NCI-H748 (cell line): ENCODE measurements at regions not wholly inside any gene's neighbourhood (a gene's known extent, or its start where the extent isn't known, plus 50 kb on each side); places are given as distances from the start of the nearest gene placed in this dataset.

Experiments used
- DNase-seq: peaks from one replicate; lab custom pipeline; 2025; ENCODE audit not compliant: unreplicated experiment; lab: John Stamatoyannopoulos, UW

GRCh38 chr9:71590362-71590761 is 178.0 kb downstream of the CEMIP2 start:
- DNase-seq, result no peak

GRCh38 chr9:71589612-71590011 is 178.7 kb downstream of the CEMIP2 start:
- DNase-seq, result no peak

- no peak for DNase-seq
Measured at GRCh38 chr9:71587576-71588362, 180.5 kb downstream of the CEMIP2 start.

GRCh38 chr9:71583792-71584191 is 184.5 kb downstream of the CEMIP2 start:
- DNase-seq, result no peak

GRCh38 chr9:71582347-71582746 is 186.0 kb downstream of the CEMIP2 start:
- no peak for DNase-seq

- no peak for DNase-seq
Measured at GRCh38 chr9:71581101-71581500, 187.2 kb downstream of the CEMIP2 start.

GRCh38 chr9:71571186-71571585 is 197.1 kb downstream of the CEMIP2 start:
- no peak for DNase-seq

GRCh38 chr9:71567890-71568289 is 200.4 kb downstream of the CEMIP2 start:
- DNase-seq, result no peak

- no peak for DNase-seq
Measured at GRCh38 chr9:71562140-71562539, 206.2 kb downstream of the CEMIP2 start.

GRCh38 chr9:71557310-71557709 is 211.0 kb downstream of the CEMIP2 start:
- DNase-seq, result no peak

GRCh38 chr9:71552480-71552879 is 215.8 kb downstream of the CEMIP2 start:
- DNase-seq, result peak; percentile 83

- DNase-seq, result no peak
Measured at GRCh38 chr9:71549023-71549422, 219.3 kb downstream of the CEMIP2 start.

- DNase-seq, result no peak
Measured at GRCh38 chr9:71544464-71544863, 223.8 kb downstream of the CEMIP2 start.

GRCh38 chr9:71541436-71541835 is 226.9 kb downstream of the CEMIP2 start:
- no peak for DNase-seq

GRCh38 chr9:71524996-71525580 is 243.2 kb downstream of the CEMIP2 start:
- no peak for DNase-seq

- DNase-seq, result no peak
Measured at GRCh38 chr9:71524516-71524915, 243.8 kb downstream of the CEMIP2 start.

GRCh38 chr9:71521132-71521531 is 247.2 kb downstream of the CEMIP2 start:
- no peak for DNase-seq

- no peak for DNase-seq
Measured at GRCh38 chr9:71519098-71519696, 249.1 kb downstream of the CEMIP2 start.

- no peak for DNase-seq
Measured at GRCh38 chr9:71518045-71518827, 250.1 kb downstream of the CEMIP2 start.

- DNase-seq, result no peak
Measured at GRCh38 chr9:71515626-71516025, 252.7 kb downstream of the CEMIP2 start.

GRCh38 chr9:71515107-71515506 is 253.2 kb downstream of the CEMIP2 start:
- DNase-seq, result no peak
